DOHH2 (cell line): ENCODE measurements at regions not wholly inside any gene's neighbourhood (a gene's known extent, or its start where the extent isn't known, plus 50 kb on each side); places are given as distances from the start of the nearest gene placed in this dataset.

Experiments
- H3F3A ChIP-seq: fragments of 200-600 bp; sonication (generic), shearing (Covaris generic); 2 replicates; pipeline ENCODE4 v1.6.0; 2016; ENCODE audit warnings: antibody characterized with exemption, mild to moderate bottlenecking; ENCODE audit not compliant: control insufficient read depth, insufficient read depth
- H3K27ac ChIP-seq: fragments of 200-600 bp; sonication (generic); 2 replicates; pipeline ENCODE4 v1.5.1; 2014; ENCODE audit warnings: low read depth, mild to moderate bottlenecking, low read length, moderate library complexity
- H3K27me3 ChIP-seq: fragments of 200-600 bp; sonication (generic); 2 replicates; pipeline ENCODE4 v1.6.1; 2014; ENCODE audit warnings: mild to moderate bottlenecking, low read length, mixed read lengths; ENCODE audit not compliant: control insufficient read depth
- H3K36me3 ChIP-seq: fragments of 200-600 bp; sonication (generic); 2 replicates; pipeline ENCODE4 v1.6.1; 2014; ENCODE audit warnings: mild to moderate bottlenecking, low read length, moderate library complexity, mixed read lengths; ENCODE audit not compliant: control insufficient read depth
- H3K4me1 ChIP-seq: fragments of 200-600 bp; sonication (generic); 2 replicates; pipeline ENCODE4 v1.6.1; 2014; ENCODE audit warnings: mild to moderate bottlenecking, low read length, mixed read lengths; ENCODE audit not compliant: control insufficient read depth
- H3K4me2 ChIP-seq: fragments of 200-600 bp; sonication (generic); 2 replicates; pipeline ENCODE4 v1.6.0; 2014; ENCODE audit warnings: mild to moderate bottlenecking, low read length, moderate library complexity
- H3K4me3 ChIP-seq: fragments of 200-600 bp; sonication (generic); 2 replicates; pipeline ENCODE4 v1.5.1; 2014; ENCODE audit warnings: mild to moderate bottlenecking, low read length, mixed read lengths
- H3K79me2 ChIP-seq: fragments of 200-600 bp; sonication (generic); 2 replicates; pipeline ENCODE4 v1.6.1; 2014; ENCODE audit warnings: mild to moderate bottlenecking, low read length, mixed read lengths; ENCODE audit not compliant: control insufficient read depth
- H3K9me2 ChIP-seq: fragments of 200-600 bp; sonication (generic); replicated peaks from 2 replicates; pipeline ENCODE4 v1.6.1; 2014; ENCODE audit warnings: mild to moderate bottlenecking, low read length, mixed read lengths; ENCODE audit not compliant: control insufficient read depth
- H3K9me3 ChIP-seq: fragments of 200-600 bp; sonication (generic); 2 replicates; pipeline ENCODE4 v1.6.1; 2014; ENCODE audit warnings: antibody characterized with exemption, low read length, mixed read lengths; ENCODE audit not compliant: control insufficient read depth, insufficient read depth
- H4K20me1 ChIP-seq: fragments of 200-600 bp; sonication (generic); 2 replicates; pipeline ENCODE4 v1.6.0; 2014; ENCODE audit warnings: low read depth, mild to moderate bottlenecking, antibody characterized with exemption, low read length, moderate library complexity; ENCODE audit not compliant: control insufficient read depth, insufficient read depth
- CTCF ChIP-seq: fragments of 200-600 bp; sonication (generic); IDR thresholded peaks from one replicate; pipeline ENCODE4 v1.5.1; 2014; ENCODE audit warnings: antibody characterized with exemption, mild to moderate bottlenecking, low read depth, low read length; ENCODE audit not compliant: poor library complexity, severe bottlenecking
- EZH2phosphoT487 ChIP-seq: fragments of 200-600 bp; sonication (generic); IDR thresholded peaks from 2 replicates; pipeline ENCODE4 v1.6.1; 2017; ENCODE audit warnings: borderline replicate concordance, mild to moderate bottlenecking, antibody characterized with exemption, low read length, moderate library complexity, mixed read lengths

- Histone ChIP-seq H3K79me2 (no peaks in the 10 kb centered on the region), H3F3A (no peaks in the 10 kb centered on the region), H3K27ac (no peak overlapping the region)
Observed at GRCh38 chr13:30097089-30097488, 210.3 kb downstream of the KATNAL1 start.

GRCh38 chr13:30094015-30094414, 213.3 kb downstream of the KATNAL1 start:
- no peaks in the 10 kb centered on the region for H3K9me3 ChIP-seq
- H3K79me2 ChIP-seq, result no peaks in the 10 kb centered on the region
- no peaks in the 10 kb centered on the region for H3K27me3 ChIP-seq
- H4K20me1 ChIP-seq, result no peaks in the 10 kb centered on the region
- H3K36me3 ChIP-seq, result no peaks in the 10 kb centered on the region
- no peaks in the 10 kb centered on the region for H3K9me2 ChIP-seq
- H3K27ac ChIP-seq, result no peak overlapping the region
- H3K4me1 ChIP-seq, result no peaks in the 10 kb centered on the region
- no peaks in the 10 kb centered on the region for H3F3A ChIP-seq
- TF ChIP-seq EZH2phosphoT487, result no peak
- no peak for TF ChIP-seq CTCF
- no peak overlapping the region for H3K4me2 ChIP-seq
- H3K4me3 ChIP-seq, result no peak overlapping the region

More at GRCh38 chr13:30097089-30097488, 210.3 kb downstream of the KATNAL1 start:
- no peaks in the 10 kb centered on the region for H3K9me3 ChIP-seq
- no peak overlapping the region for H3K4me3 ChIP-seq
- TF ChIP-seq EZH2phosphoT487 (no peak), CTCF (no peak)
- H4K20me1 ChIP-seq, result no peaks in the 10 kb centered on the region
- no peaks in the 10 kb centered on the region for H3K9me2 ChIP-seq
- H3K27me3 ChIP-seq, result no peaks in the 10 kb centered on the region
- H3K36me3 ChIP-seq, result no peaks in the 10 kb centered on the region
- H3K4me2 ChIP-seq, result no peak overlapping the region
- H3K4me1 ChIP-seq, result no peaks in the 10 kb centered on the region

- Histone ChIP-seq H3K36me3 (no peaks in the 10 kb centered on the region), H3K9me3 (no peaks in the 10 kb centered on the region), H3K4me3 (no peak overlapping the region), H3K4me1 (no peaks in the 10 kb centered on the region), H4K20me1 (no peaks in the 10 kb centered on the region), H3K27ac (no peak overlapping the region), H3K9me2 (no peaks in the 10 kb centered on the region), H3F3A (no peaks in the 10 kb centered on the region), H3K79me2 (no peaks in the 10 kb centered on the region), H3K27me3 (no peaks in the 10 kb centered on the region), H3K4me2 (no peak overlapping the region)
- no peak for TF ChIP-seq CTCF
Observed at GRCh38 chr13:30093236-30093635, 214.1 kb downstream of the KATNAL1 start.

- H4K20me1 ChIP-seq, result no peaks in the 10 kb centered on the region
- no peak overlapping the region for H3K27ac ChIP-seq
- no peaks in the 10 kb centered on the region for H3K36me3 ChIP-seq
- no peak overlapping the region for H3K4me3 ChIP-seq
- H3K4me1 ChIP-seq, result no peaks in the 10 kb centered on the region
- TF ChIP-seq EZH2phosphoT487, result no peak
- H3K27me3 ChIP-seq, result no peaks in the 10 kb centered on the region
- H3K9me3 ChIP-seq, result no peaks in the 10 kb centered on the region
- no peaks in the 10 kb centered on the region for H3K9me2 ChIP-seq
- no peak overlapping the region for H3K4me2 ChIP-seq
- H3K79me2 ChIP-seq, result no peaks in the 10 kb centered on the region
- H3F3A ChIP-seq, result no peaks in the 10 kb centered on the region
Observed at GRCh38 chr13:30091691-30092090, 215.7 kb downstream of the KATNAL1 start.
